ENCODE measurements at regions not wholly inside any gene's neighbourhood (a gene's known extent, or its start where the extent isn't known, plus 50 kb on each side); places are given as distances from the start of the nearest gene placed in this dataset.

DNA sequence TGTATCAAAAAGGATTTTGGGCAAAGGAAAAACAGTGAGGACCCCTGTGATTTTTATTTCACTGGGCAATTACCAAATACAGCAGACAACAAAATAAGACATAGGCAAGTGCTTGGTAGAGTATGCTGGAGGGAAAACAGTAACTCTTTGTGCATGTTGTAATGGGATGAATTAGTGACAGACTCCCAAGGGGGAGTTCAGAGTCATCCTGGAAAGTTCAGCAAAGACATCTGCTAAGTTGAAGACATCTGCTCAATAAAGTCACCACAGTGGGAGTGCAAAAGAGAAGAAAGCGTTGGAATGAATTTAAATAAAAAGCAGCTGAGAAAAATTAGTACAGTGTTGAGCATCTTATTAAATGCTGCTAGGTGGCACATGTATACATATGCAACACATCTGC is 378.8 kb upstream of the ISX start:
- ChIA-PET RAD21 (ENCODE audit: low non-redundant PET in 1 of 2, low total read pairs in 2 of 2, uncharacterized antibody in 2 of 2, unreplicated experiment in 2 of 2) (no interaction called here), POLR2A (no interaction called here), CTCF (no interaction called here)
- H2AFZ ChIP-seq (ENCODE audit: low read depth, low read length, poor library complexity, severe bottlenecking): no peak overlapping the region
- H3K4me2 ChIP-seq (ENCODE audit: low read length): no peak overlapping the region
- H3K79me2 ChIP-seq (ENCODE audit: insufficient read depth, low read length): no peaks in the 10 kb centered on the region
- no peak overlapping the region for H3K4me3 ChIP-seq (replicated peaks in 1 of 2; ENCODE audit: low read depth in 1 of 2, low read length in 2 of 2)
- peaks cover 0 to 14% of the 10 kb centered on the region in 2 experiments; a peak in 2 of 4 replicates for H3K9me3 ChIP-seq (ENCODE audit: control insufficient read depth in 1 of 2, insufficient read depth in 1 of 2, low read depth in 1 of 2, low read length in 2 of 2)
- H4K20me1 ChIP-seq (ENCODE audit: insufficient read depth): no peaks in the 10 kb centered on the region
- H3K36me3 ChIP-seq (ENCODE audit: control insufficient read depth in 1 of 2, insufficient read depth in 2 of 2, low read length in 2 of 2): no peaks in the 10 kb centered on the region
- no peaks in the 10 kb centered on the region for H3K27me3 ChIP-seq (ENCODE audit: insufficient read depth, low read length)
- DNase-seq (ENCODE audit: low read depth, low spot score) (no peak), ATAC-seq (no peak)
- no peak overlapping the region for H3K27ac ChIP-seq (ENCODE audit: low read depth, low read length)
- intact Hi-C loops (cut with micrococcal nuclease): no loop called here
- TF ChIP-seq EZH2 (IDR thresholded peaks at IDR 0.05) (no peak), YY1 (IDR thresholded peaks at IDR 0.05; ENCODE audit: extremely low read depth, insufficient replicate concordance, low read depth, low read length) (no peak), ZNF274 (IDR thresholded peaks at IDR 0.05; ENCODE audit: low read depth, low read length) (no peak), RAD21 (IDR thresholded peaks at IDR 0.05; ENCODE audit: low read depth) (no peak), ATF3 (IDR thresholded peaks at IDR 0.05) (no peak), POLR2A (IDR thresholded peaks at IDR 0.05; ENCODE audit: borderline replicate concordance, extremely low read depth, insufficient read depth, insufficient read length) (no peak), ZFX (IDR thresholded peaks at IDR 0.05) (no peak), EZH2phosphoT487 (IDR thresholded peaks at IDR 0.05; ENCODE audit: borderline replicate concordance) (no peak), POLR2AphosphoS5 (IDR thresholded peaks at IDR 0.05; ENCODE audit: low read depth, low read length) (no peak), CBX3 (IDR thresholded peaks at IDR 0.05; ENCODE audit: low read depth) (no peak), TCF7L2 (IDR thresholded peaks at IDR 0.05; ENCODE audit: borderline replicate concordance, extremely low read depth, insufficient read depth, insufficient read length) (no peak), SP1 (IDR thresholded peaks at IDR 0.05; ENCODE audit: low read depth) (no peak)
- TF ChIP-seq, protein P1, sequence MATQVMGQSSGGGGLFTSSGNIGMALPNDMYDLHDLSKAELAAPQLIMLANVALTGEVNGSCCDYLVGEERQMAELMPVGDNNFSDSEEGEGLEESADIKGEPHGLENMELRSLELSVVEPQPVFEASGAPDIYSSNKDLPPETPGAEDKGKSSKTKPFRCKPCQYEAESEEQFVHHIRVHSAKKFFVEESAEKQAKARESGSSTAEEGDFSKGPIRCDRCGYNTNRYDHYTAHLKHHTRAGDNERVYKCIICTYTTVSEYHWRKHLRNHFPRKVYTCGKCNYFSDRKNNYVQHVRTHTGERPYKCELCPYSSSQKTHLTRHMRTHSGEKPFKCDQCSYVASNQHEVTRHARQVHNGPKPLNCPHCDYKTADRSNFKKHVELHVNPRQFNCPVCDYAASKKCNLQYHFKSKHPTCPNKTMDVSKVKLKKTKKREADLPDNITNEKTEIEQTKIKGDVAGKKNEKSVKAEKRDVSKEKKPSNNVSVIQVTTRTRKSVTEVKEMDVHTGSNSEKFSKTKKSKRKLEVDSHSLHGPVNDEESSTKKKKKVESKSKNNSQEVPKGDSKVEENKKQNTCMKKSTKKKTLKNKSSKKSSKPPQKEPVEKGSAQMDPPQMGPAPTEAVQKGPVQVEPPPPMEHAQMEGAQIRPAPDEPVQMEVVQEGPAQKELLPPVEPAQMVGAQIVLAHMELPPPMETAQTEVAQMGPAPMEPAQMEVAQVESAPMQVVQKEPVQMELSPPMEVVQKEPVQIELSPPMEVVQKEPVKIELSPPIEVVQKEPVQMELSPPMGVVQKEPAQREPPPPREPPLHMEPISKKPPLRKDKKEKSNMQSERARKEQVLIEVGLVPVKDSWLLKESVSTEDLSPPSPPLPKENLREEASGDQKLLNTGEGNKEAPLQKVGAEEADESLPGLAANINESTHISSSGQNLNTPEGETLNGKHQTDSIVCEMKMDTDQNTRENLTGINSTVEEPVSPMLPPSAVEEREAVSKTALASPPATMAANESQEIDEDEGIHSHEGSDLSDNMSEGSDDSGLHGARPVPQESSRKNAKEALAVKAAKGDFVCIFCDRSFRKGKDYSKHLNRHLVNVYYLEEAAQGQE (IDR thresholded peaks at IDR 0.05; ENCODE audit: low read depth): no peak
- TF ChIP-seq, protein P2, sequence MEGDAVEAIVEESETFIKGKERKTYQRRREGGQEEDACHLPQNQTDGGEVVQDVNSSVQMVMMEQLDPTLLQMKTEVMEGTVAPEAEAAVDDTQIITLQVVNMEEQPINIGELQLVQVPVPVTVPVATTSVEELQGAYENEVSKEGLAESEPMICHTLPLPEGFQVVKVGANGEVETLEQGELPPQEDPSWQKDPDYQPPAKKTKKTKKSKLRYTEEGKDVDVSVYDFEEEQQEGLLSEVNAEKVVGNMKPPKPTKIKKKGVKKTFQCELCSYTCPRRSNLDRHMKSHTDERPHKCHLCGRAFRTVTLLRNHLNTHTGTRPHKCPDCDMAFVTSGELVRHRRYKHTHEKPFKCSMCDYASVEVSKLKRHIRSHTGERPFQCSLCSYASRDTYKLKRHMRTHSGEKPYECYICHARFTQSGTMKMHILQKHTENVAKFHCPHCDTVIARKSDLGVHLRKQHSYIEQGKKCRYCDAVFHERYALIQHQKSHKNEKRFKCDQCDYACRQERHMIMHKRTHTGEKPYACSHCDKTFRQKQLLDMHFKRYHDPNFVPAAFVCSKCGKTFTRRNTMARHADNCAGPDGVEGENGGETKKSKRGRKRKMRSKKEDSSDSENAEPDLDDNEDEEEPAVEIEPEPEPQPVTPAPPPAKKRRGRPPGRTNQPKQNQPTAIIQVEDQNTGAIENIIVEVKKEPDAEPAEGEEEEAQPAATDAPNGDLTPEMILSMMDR (IDR thresholded peaks at IDR 0.05 in 2 of 3, conservative IDR thresholded peaks at IDR 0.05 in 1 of 3; ENCODE audit: borderline replicate concordance in 1 of 3, insufficient read depth in 1 of 3, low read depth in 2 of 3, low read length in 2 of 3): no peak
- TF ChIP-seq, protein P3, sequence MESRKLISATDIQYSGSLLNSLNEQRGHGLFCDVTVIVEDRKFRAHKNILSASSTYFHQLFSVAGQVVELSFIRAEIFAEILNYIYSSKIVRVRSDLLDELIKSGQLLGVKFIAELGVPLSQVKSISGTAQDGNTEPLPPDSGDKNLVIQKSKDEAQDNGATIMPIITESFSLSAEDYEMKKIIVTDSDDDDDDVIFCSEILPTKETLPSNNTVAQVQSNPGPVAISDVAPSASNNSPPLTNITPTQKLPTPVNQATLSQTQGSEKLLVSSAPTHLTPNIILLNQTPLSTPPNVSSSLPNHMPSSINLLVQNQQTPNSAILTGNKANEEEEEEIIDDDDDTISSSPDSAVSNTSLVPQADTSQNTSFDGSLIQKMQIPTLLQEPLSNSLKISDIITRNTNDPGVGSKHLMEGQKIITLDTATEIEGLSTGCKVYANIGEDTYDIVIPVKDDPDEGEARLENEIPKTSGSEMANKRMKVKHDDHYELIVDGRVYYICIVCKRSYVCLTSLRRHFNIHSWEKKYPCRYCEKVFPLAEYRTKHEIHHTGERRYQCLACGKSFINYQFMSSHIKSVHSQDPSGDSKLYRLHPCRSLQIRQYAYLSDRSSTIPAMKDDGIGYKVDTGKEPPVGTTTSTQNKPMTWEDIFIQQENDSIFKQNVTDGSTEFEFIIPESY (IDR thresholded peaks at IDR 0.05; ENCODE audit: extremely low read depth, insufficient replicate concordance, low read length): no peak
- H3K4me1 ChIP-seq (ENCODE audit: control insufficient read depth in 1 of 2, insufficient read depth in 2 of 2, low read length in 2 of 2): no peaks in the 10 kb centered on the region
- no peaks in the 10 kb centered on the region for H3K9me2 ChIP-seq (ENCODE audit: insufficient read depth)
- H3K9ac ChIP-seq (ENCODE audit: low read length): no peak overlapping the region
- no TSS peak for BruUV-seq (replicated peaks)
